ENCODE measurements at regions not wholly inside any gene's neighbourhood (a gene's known extent, or its start where the extent isn't known, plus 50 kb on each side); places are given as distances from the start of the nearest gene placed in this dataset.

DNA sequence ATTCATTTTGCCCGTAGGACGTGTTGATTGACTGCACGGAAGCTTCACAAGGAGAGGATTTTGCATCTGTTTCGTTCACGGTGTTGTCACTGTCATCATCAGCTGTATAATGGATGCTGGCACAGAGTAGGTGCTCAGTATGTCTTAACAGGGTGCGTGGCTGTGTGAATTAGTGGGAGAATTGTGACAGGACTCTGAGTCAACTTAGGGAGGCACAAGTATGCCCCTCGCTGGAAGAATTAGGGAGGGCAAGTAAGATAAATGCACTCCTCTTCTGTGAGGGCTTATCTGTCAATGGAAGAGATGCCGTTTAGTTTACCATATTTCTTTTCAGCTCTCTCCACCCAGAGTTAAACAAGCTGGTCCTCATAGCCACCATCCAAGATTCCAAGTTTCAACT lies 107.2 kb downstream of the TRIML1 start:
- TF ChIP-seq, protein P1, sequence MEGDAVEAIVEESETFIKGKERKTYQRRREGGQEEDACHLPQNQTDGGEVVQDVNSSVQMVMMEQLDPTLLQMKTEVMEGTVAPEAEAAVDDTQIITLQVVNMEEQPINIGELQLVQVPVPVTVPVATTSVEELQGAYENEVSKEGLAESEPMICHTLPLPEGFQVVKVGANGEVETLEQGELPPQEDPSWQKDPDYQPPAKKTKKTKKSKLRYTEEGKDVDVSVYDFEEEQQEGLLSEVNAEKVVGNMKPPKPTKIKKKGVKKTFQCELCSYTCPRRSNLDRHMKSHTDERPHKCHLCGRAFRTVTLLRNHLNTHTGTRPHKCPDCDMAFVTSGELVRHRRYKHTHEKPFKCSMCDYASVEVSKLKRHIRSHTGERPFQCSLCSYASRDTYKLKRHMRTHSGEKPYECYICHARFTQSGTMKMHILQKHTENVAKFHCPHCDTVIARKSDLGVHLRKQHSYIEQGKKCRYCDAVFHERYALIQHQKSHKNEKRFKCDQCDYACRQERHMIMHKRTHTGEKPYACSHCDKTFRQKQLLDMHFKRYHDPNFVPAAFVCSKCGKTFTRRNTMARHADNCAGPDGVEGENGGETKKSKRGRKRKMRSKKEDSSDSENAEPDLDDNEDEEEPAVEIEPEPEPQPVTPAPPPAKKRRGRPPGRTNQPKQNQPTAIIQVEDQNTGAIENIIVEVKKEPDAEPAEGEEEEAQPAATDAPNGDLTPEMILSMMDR (IDR thresholded peaks at IDR 0.05), result no peak
- no peak for TF ChIP-seq POLR2A (IDR thresholded peaks at IDR 0.05)

Data from lower leg skin (tissue), 3 donors.